GM11168 (cell line): ENCODE measurements at regions not wholly inside any gene's neighbourhood (a gene's known extent, or its start where the extent isn't known, plus 50 kb on each side); places are given as distances from the start of the nearest gene placed in this dataset.
"Not testable (repeated sequence)": the region's sequence is repeated elsewhere in the genome, so short reads cannot be mapped to it uniquely, and the experiment has no call there.

Source experiments
- in situ Hi-C: fragments of 300-500 bp; cut with MboI; formaldehyde crosslinking; loops from one replicate; pipeline ENCODE4 v1.12.0; 2022; ENCODE audit warnings: low sequenced_read_pairs; ENCODE audit not compliant: unreplicated experiment

- in situ Hi-C loops, result loop anchor here (5.0 kb wide), 1 partner anchor 150 kb away; no protein-coding TSS in a partner anchor
Measured at GRCh38 chr5:87122151-87122977, 145.3 kb upstream of the RASA1 start.

GRCh38 chr5:87125766-87126165, 141.9 kb upstream of the RASA1 start:
- in situ Hi-C loops, result no loop called here

GRCh38 chr5:87126869-87127268, 140.8 kb upstream of the RASA1 start:
- in situ Hi-C loops, result no loop called here

GRCh38 chr5:87127426-87127825, 140.3 kb upstream of the RASA1 start:
- in situ Hi-C loops, result no loop called here

GRCh38 chr5:87127956-87128687, 139.6 kb upstream of the RASA1 start:
- in situ Hi-C loops, result no loop called here

GRCh38 chr5:87129046-87129445, 138.6 kb upstream of the RASA1 start:
- in situ Hi-C loops, result no loop called here

- in situ Hi-C loops, result no loop called here
Measured at GRCh38 chr5:87132696-87133095, 135.0 kb upstream of the RASA1 start.

- in situ Hi-C loops, result not testable (repeated sequence)
Measured at GRCh38 chr5:87134513-87134912, 133.2 kb upstream of the RASA1 start.

GRCh38 chr5:87136096-87136495, 131.6 kb upstream of the RASA1 start:
- in situ Hi-C loops, result no loop called here

GRCh38 chr5:87136733-87137132, 130.9 kb upstream of the RASA1 start:
- in situ Hi-C loops, result no loop called here

GRCh38 chr5:87137283-87137682, 130.4 kb upstream of the RASA1 start:
- in situ Hi-C loops, result no loop called here

GRCh38 chr5:87138091-87138805, 129.4 kb upstream of the RASA1 start:
- in situ Hi-C loops, result no loop called here

GRCh38 chr5:87139795-87140194, 127.9 kb upstream of the RASA1 start:
- in situ Hi-C loops, result no loop called here

GRCh38 chr5:87141544-87141943, 126.1 kb upstream of the RASA1 start:
- in situ Hi-C loops, result no loop called here

GRCh38 chr5:87145853-87146252, 121.8 kb upstream of the RASA1 start:
- in situ Hi-C loops, result not testable (repeated sequence)

GRCh38 chr5:87147441-87147840, 120.2 kb upstream of the RASA1 start:
- in situ Hi-C loops, result no loop called here

- in situ Hi-C loops, result no loop called here
Measured at GRCh38 chr5:87150630-87151029, 117.1 kb upstream of the RASA1 start.

GRCh38 chr5:87151547-87151946, 116.1 kb upstream of the RASA1 start:
- in situ Hi-C loops, result no loop called here

GRCh38 chr5:87152886-87153285, 114.8 kb upstream of the RASA1 start:
- in situ Hi-C loops, result no loop called here

GRCh38 chr5:87154191-87154590, 113.5 kb upstream of the RASA1 start:
- in situ Hi-C loops, result no loop called here

- in situ Hi-C loops, result no loop called here
Measured at GRCh38 chr5:87155106-87155505, 112.6 kb upstream of the RASA1 start.
